Aorta (tissue), 5 donors: ENCODE measurements at regions not wholly inside any gene's neighbourhood (a gene's known extent, or its start where the extent isn't known, plus 50 kb on each side); places are given as distances from the start of the nearest gene placed in this dataset.
A peak's percentile ranks its signal among the peaks of the same experiment; 100 is the strongest.

Source experiments
- ATAC-seq: fragments of 200-7000 bp; cut with Tn5 transposase; one replicate; pipeline ENCODE4 v1.9.1; 2022; ENCODE audit warnings: moderate library complexity; ENCODE audit not compliant: low FRiP score
- DNase-seq, 2 donors: peaks; one replicate each; pipeline ENCODE4 v3.0.0-alpha.2; 2020
- H3K27ac ChIP-seq, 2 donors: one replicate each; pipeline ENCODE4 v1.5.1; 2013; ENCODE audit warnings: low read length in 2 of 2, mild to moderate bottlenecking in 2 of 2, moderate library complexity in 2 of 2, control low read depth in 1 of 2, inconsistent platforms in 1 of 2, low read depth in 1 of 2
- H3K27me3 ChIP-seq, 2 donors: one replicate each; pipeline ENCODE4 v1.6.1; 2013; ENCODE audit warnings: control low read depth in 1 of 2, low read length in 1 of 2, mild to moderate bottlenecking in 1 of 2, moderate library complexity in 1 of 2; ENCODE audit not compliant: insufficient read depth in 2 of 2, control insufficient read depth in 1 of 2
- H3K36me3 ChIP-seq, 2 donors: one replicate each; pipeline ENCODE4 v1.6.1; 2013; ENCODE audit warnings: control low read depth in 1 of 2, low read length in 1 of 2, mild to moderate bottlenecking in 1 of 2; ENCODE audit not compliant: insufficient read depth in 2 of 2, control insufficient read depth in 1 of 2
- H3K4me1 ChIP-seq, 2 donors: one replicate each; pipeline ENCODE4 v1.6.1; 2013; ENCODE audit warnings: low read length in 2 of 2, control low read depth in 1 of 2, mild to moderate bottlenecking in 1 of 2, moderate library complexity in 1 of 2; ENCODE audit not compliant: insufficient read depth in 2 of 2, control insufficient read depth in 1 of 2
- H3K4me3 ChIP-seq, 2 donors: one replicate each; pipeline ENCODE4 v1.5.1; 2013; ENCODE audit warnings: low read length in 2 of 2, control low read depth in 1 of 2, mild to moderate bottlenecking in 1 of 2
- H3K9me3 ChIP-seq: one replicate; pipeline ENCODE4 v1.6.1; 2013; ENCODE audit warnings: mild to moderate bottlenecking, low read length; ENCODE audit not compliant: control insufficient read depth
- WGBS, 2 donors: extraction: QIAGEN DNeasy Blood & Tissue Kit; methylation state at CpG; one replicate each; pipeline ENCODE4 v1.1.7; 2013; 5-methylcytosine and 5-hydroxymethylcytosine counted together
- intact Hi-C, 2 donors: fragments of 100-400 bp; cut with DNase I; formaldehyde crosslinking; loops; one replicate each; pipeline versions ENCODE4 v1.14.2 to v1.15.0; 2022
- donor health status: healthy with polysubstance abuse.
- donor health status: Bipolar disorder and iron deficiency.
- donor health status: DM: no; HTN: no; CAD: no.
- donor health status: DM: no; HTN: no; CAD: no.
- donor health status: DM: yes; HTN: yes; CAD: no.

- H3K27ac ChIP-seq: peak overlapping the region in 1 of 2 donors; percentile 55
- H3K4me3 ChIP-seq: no peak overlapping the region
- WGBS, 2 donors: 21 to 26% methylated on average over 12 of the region's 12 CpGs
- no peaks in the 10 kb centered on the region for H3K9me3 ChIP-seq
- peak; percentile 65 for ATAC-seq
- DNase-seq: peak in 1 of 2 donors; percentile 69
- H3K27me3 ChIP-seq: no peaks in the 10 kb centered on the region
- no peaks in the 10 kb centered on the region for H3K36me3 ChIP-seq
- intact Hi-C loops: no loop called here
- peaks cover 0 to 2% of the 10 kb centered on the region in 2 donors for H3K4me1 ChIP-seq
Observed at GRCh38 chr1:58874757-58875755, 91.2 kb upstream of the JUN start.

DNA sequence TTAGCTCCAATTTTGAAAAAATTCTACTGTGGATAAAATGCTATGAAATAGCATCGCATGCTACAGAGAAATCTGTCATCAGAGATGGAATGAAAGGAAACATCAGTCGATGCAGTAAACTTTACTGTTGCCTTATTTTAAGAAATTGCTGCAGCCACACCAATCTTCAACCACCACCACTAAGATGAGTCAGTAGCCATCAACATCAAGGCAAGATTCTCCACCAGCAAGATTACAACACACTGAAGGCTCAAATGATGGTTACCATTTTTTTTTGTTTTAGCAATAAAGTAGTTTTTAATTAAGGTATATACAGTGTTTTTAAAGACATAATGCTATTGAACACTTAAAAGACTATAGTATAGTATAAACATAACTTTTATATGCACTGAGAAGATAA lies 95.6 kb upstream of the JUN start:
- H3K4me3 ChIP-seq: no peak overlapping the region
- no peaks in the 10 kb centered on the region for H3K9me3 ChIP-seq
- no peaks in the 10 kb centered on the region for H3K27me3 ChIP-seq
- H3K4me1 ChIP-seq: peaks cover 0 to 2% of the 10 kb centered on the region in 2 donors
- H3K36me3 ChIP-seq: no peaks in the 10 kb centered on the region
- no peak for DNase-seq
- intact Hi-C loops: no loop called here
- no peak for ATAC-seq
- no peak overlapping the region for H3K27ac ChIP-seq
- WGBS, 2 donors: 96 to 98% methylated on average over 2 of the region's 2 CpGs

DNA sequence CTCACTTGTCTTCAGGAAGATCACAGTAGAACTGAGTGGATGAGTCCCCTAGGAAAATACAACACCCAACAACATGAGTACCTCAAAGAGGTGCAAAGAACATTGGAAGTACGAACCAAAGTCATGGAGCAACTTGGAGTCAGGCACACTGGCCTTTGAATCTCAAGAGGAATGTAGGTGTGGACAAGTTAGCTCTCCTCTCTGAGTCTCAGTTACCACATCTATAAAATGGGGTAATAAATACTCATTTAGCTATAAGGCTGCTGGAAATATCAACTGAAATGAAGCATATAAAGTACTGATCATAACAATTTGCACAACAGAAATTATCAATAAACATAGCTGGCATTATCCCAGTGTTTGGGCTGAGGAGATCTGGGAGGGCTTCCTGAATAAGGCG lies 96.7 kb upstream of the JUN start:
- H3K9me3 ChIP-seq: no peaks in the 10 kb centered on the region
- intact Hi-C loops: loop anchor here (5.0 to 10.0 kb wide), 2 partner anchors 63 to 824 kb away; no protein-coding TSS in a partner anchor
- H3K4me1 ChIP-seq: peaks cover 0 to 2% of the 10 kb centered on the region in 2 donors
- 96 to 98% methylated on average over 2 of the region's 2 CpGs for WGBS, 2 donors
- no peaks in the 10 kb centered on the region for H3K27me3 ChIP-seq
- no peak overlapping the region for H3K27ac ChIP-seq
- DNase-seq (no peak), ATAC-seq (no peak)
- H3K4me3 ChIP-seq: no peak overlapping the region
- no peaks in the 10 kb centered on the region for H3K36me3 ChIP-seq

- H3K27ac ChIP-seq: no peak overlapping the region
- ATAC-seq: no peak
- H3K4me3 ChIP-seq: no peak overlapping the region
- H3K9me3 ChIP-seq: no peaks in the 10 kb centered on the region
- WGBS, 2 donors: 88 to 90% methylated on average over 3 of the region's 3 CpGs
- H3K4me1 ChIP-seq: peaks cover 2 to 3% of the 10 kb centered on the region in 2 donors
- no peaks in the 10 kb centered on the region for H3K36me3 ChIP-seq
- H3K27me3 ChIP-seq: no peaks in the 10 kb centered on the region
- peak in 1 of 2 donors; percentile 55 for DNase-seq
- intact Hi-C loops: loop anchor here (5.0 to 10.0 kb wide), 2 partner anchors 64 to 823 kb away; no protein-coding TSS in a partner anchor
Observed at GRCh38 chr1:58881471-58881994, 97.7 kb upstream of the JUN start.

GRCh38 chr1:58882322-58882948 lies 98.6 kb upstream of the JUN start:
- no peak for DNase-seq
- H3K9me3 ChIP-seq: no peaks in the 10 kb centered on the region
- peaks cover 2 to 4% of the 10 kb centered on the region in 2 donors for H3K4me1 ChIP-seq
- no peak for ATAC-seq
- no peaks in the 10 kb centered on the region for H3K36me3 ChIP-seq
- no peak overlapping the region for H3K27ac ChIP-seq
- no peaks in the 10 kb centered on the region for H3K27me3 ChIP-seq
- no peak overlapping the region for H3K4me3 ChIP-seq
- WGBS, 2 donors: 86 to 89% methylated on average over 12 of the region's 12 CpGs
- intact Hi-C loops: loop anchor here (5.0 to 10.0 kb wide), 2 partner anchors 65 to 822 kb away; no protein-coding TSS in a partner anchor

DNA sequence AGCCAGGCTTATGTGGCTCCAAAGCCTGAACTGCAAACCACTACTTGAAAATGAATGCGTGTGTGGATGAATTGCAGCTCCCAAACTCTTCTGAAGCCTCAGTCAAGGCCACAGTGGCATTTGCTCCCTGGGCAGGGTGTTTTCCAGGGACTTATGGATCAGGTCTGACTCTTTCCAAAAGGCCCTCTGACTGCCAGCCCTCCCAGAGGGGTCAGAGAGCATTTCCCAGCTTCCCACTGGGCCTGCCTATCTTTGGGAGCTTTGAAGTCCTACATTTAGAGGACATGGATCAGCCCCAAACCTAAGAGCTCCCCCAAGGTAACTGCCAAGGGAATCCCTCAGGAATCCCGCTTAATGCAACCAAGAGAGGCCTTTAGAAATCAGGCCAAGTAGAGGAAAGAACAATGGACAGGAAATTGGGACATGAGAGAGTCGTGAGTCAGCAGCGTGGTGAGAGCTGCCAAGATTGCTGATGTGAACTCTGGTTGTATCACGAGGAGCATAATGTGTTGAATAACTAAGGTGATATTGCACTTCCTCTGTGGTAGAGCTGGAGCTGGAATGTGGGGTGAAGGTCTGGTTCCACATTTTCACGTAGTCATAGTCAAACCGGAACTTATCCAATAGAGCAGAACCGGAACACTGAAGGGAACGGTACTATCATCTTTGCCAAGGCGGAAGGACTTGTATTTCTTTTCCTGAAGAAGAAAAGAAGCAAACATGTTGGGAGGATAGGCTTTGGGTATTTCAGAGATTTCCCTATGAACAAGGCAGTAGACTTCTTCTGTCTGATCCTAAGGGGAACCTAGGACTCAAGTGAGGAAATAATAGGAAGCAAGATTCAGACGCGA lies 99.4 kb upstream of the JUN start:
- Histone ChIP-seq H3K9me3 (no peaks in the 10 kb centered on the region), H3K4me3 (no peak overlapping the region), H3K36me3 (no peaks in the 10 kb centered on the region), H3K27ac (peak overlapping the region in 1 of 2 donors; percentile 5), H3K27me3 (no peaks in the 10 kb centered on the region), H3K4me1 (peaks cover 2 to 4% of the 10 kb centered on the region in 2 donors)
- WGBS, 2 donors: 63 to 65% methylated on average over 12 of the region's 12 CpGs
- intact Hi-C loops: loop anchor here (5.0 to 10.0 kb wide), 2 partner anchors 66 to 822 kb away; no protein-coding TSS in a partner anchor
- DNase-seq (peak; percentile 85), ATAC-seq (peak; percentile 44)

GRCh38 chr1:58883888-58884482 lies 100.1 kb upstream of the JUN start:
- WGBS, 2 donors: 89 to 95% methylated on average over 4 of the region's 4 CpGs
- no peaks in the 10 kb centered on the region for H3K9me3 ChIP-seq
- intact Hi-C loops: loop anchor here (5.0 to 10.0 kb wide), 2 partner anchors 67 to 821 kb away; no protein-coding TSS in a partner anchor
- H3K27me3 ChIP-seq: no peaks in the 10 kb centered on the region
- no peak overlapping the region for H3K4me3 ChIP-seq
- no peaks in the 10 kb centered on the region for H3K36me3 ChIP-seq
- ATAC-seq (no peak), DNase-seq (no peak)
- peaks cover 2 to 4% of the 10 kb centered on the region in 2 donors for H3K4me1 ChIP-seq
- no peak overlapping the region for H3K27ac ChIP-seq
